DND-41 (cell line): ENCODE measurements at regions not wholly inside any gene's neighbourhood (a gene's known extent, or its start where the extent isn't known, plus 50 kb on each side); places are given as distances from the start of the nearest gene placed in this dataset.

Source experiments
- ATAC-seq: fragments of 200-7000 bp; cut with Tn5 transposase; 3 replicates; pipeline ENCODE4 v1.9.1; 2021; ENCODE audit warnings: low read depth; ENCODE audit not compliant: insufficient read depth
- DNase-seq: peaks from one replicate; pipeline ENCODE4 v3.0.0-alpha.2; 2020
- H2AFZ ChIP-seq: 2 replicates; pipeline ENCODE4 v1.6.0; 2012; ENCODE audit warnings: low read depth, low read length
- H3K27ac ChIP-seq: 2 replicates; pipeline ENCODE4 v1.5.1; 2012; ENCODE audit warnings: low read length, inconsistent platforms
- H3K27me3 ChIP-seq: fragments of 200-600 bp; sonication (generic); 2 replicates; pipeline ENCODE4 v1.6.0; 2012; ENCODE audit warnings: low read length, mild to moderate bottlenecking, inconsistent platforms; ENCODE audit not compliant: insufficient read depth, poor library complexity
- H3K36me3 ChIP-seq: 2 replicates; pipeline ENCODE4 v1.5.1; 2012; ENCODE audit warnings: low read length, inconsistent platforms; ENCODE audit not compliant: insufficient read depth
- H3K4me1 ChIP-seq: 2 replicates; pipeline ENCODE4 v1.5.1; 2012; ENCODE audit warnings: mild to moderate bottlenecking, low read length; ENCODE audit not compliant: insufficient read depth
- H3K4me2 ChIP-seq: 2 replicates; pipeline ENCODE4 v1.6.0; 2012; ENCODE audit warnings: mild to moderate bottlenecking, moderate library complexity, low read length, inconsistent platforms; ENCODE audit not compliant: insufficient read depth
- H3K4me3 ChIP-seq, 2 experiments: fragments of 200-600 bp in 1 of 2; shearing (Covaris generic) in 1 of 2; 2 replicates each; pipeline ENCODE4 v1.5.1; 2012 to 2016; ENCODE audit warnings: inconsistent platforms in 2 of 2, low read length in 2 of 2, mild to moderate bottlenecking in 2 of 2, low read depth in 1 of 2, moderate library complexity in 1 of 2
- H3K79me2 ChIP-seq: 2 replicates; pipeline ENCODE4 v1.6.0; 2012; ENCODE audit warnings: low read length, inconsistent platforms; ENCODE audit not compliant: insufficient read depth
- H3K9ac ChIP-seq: 2 replicates; pipeline ENCODE4 v1.6.0; 2012; ENCODE audit warnings: low read depth, mild to moderate bottlenecking, inconsistent platforms, low read length, moderate library complexity
- H3K9me3 ChIP-seq: 2 replicates; pipeline ENCODE4 v1.5.1; 2012; ENCODE audit warnings: low read length, moderate library complexity, mild to moderate bottlenecking, inconsistent platforms; ENCODE audit not compliant: insufficient read depth, severe bottlenecking
- H4K20me1 ChIP-seq: 2 replicates; pipeline ENCODE4 v1.6.0; 2012; ENCODE audit warnings: low read length; ENCODE audit not compliant: insufficient read depth
- CTCF ChIP-seq: IDR thresholded peaks from 2 replicates; pipeline ENCODE4 v1.5.1; 2012; ENCODE audit warnings: borderline replicate concordance, low read length, moderate library complexity, mild to moderate bottlenecking; ENCODE audit not compliant: poor library complexity, severe bottlenecking; ENCODE audit errors: extremely low read depth
- EZH2 ChIP-seq: IDR thresholded peaks from 3 replicates; pipeline ENCODE4 v1.6.1; 2012; ENCODE audit warnings: borderline replicate concordance, low read depth, mild to moderate bottlenecking, moderate library complexity, low read length, inconsistent platforms; ENCODE audit not compliant: severe bottlenecking

GRCh38 chr18:24657444-24657842 is 197.0 kb downstream of the HRH4 start:
- DNase-seq (no peak), ATAC-seq (no peak)
- H3K9me3 ChIP-seq, result no peaks in the 10 kb centered on the region
- no peak overlapping the region for H2AFZ ChIP-seq
- H3K4me2 ChIP-seq, result no peak overlapping the region
- H3K36me3 ChIP-seq, result no peaks in the 10 kb centered on the region
- H3K27ac ChIP-seq, result no peak overlapping the region
- H4K20me1 ChIP-seq, result no peaks in the 10 kb centered on the region
- no peak for TF ChIP-seq EZH2
- TF ChIP-seq CTCF, result no peak
- peaks cover 17% of the 10 kb centered on the region for H3K4me1 ChIP-seq
- H3K27me3 ChIP-seq, result no peaks in the 10 kb centered on the region
- no peaks in the 10 kb centered on the region for H3K79me2 ChIP-seq
- H3K9ac ChIP-seq, result no peak overlapping the region
- no peak overlapping the region for H3K4me3 ChIP-seq

DNA sequence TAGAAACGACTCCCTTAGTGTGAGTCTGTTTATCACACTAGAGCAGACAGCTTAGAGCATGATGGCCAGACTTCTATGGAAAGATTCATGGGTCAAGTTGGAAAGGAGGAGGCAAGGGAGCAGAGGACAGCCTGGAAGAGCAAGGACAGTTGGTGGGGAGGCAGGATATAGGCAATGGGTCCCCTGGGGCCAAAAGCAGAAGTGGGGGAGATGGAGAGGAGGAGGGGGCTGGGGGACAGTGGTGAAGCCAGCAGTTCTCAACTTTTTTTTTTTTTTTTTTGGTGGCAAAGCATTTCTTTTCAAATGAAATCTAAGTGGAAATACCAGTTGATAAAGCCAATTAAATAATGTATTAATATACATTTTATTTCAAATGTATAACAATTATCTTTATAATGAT is 197.9 kb downstream of the HRH4 start:
- ATAC-seq (no peak), DNase-seq (no peak)
- no peak overlapping the region for H3K27ac ChIP-seq
- no peak overlapping the region for H3K4me3 ChIP-seq
- H3K79me2 ChIP-seq, result no peaks in the 10 kb centered on the region
- H3K36me3 ChIP-seq, result no peaks in the 10 kb centered on the region
- no peak overlapping the region for H3K4me2 ChIP-seq
- peaks cover 17% of the 10 kb centered on the region for H3K4me1 ChIP-seq
- no peaks in the 10 kb centered on the region for H3K27me3 ChIP-seq
- no peaks in the 10 kb centered on the region for H4K20me1 ChIP-seq
- TF ChIP-seq EZH2 (no peak), CTCF (no peak)
- no peak overlapping the region for H2AFZ ChIP-seq
- H3K9ac ChIP-seq, result no peak overlapping the region
- H3K9me3 ChIP-seq, result no peaks in the 10 kb centered on the region

DNA sequence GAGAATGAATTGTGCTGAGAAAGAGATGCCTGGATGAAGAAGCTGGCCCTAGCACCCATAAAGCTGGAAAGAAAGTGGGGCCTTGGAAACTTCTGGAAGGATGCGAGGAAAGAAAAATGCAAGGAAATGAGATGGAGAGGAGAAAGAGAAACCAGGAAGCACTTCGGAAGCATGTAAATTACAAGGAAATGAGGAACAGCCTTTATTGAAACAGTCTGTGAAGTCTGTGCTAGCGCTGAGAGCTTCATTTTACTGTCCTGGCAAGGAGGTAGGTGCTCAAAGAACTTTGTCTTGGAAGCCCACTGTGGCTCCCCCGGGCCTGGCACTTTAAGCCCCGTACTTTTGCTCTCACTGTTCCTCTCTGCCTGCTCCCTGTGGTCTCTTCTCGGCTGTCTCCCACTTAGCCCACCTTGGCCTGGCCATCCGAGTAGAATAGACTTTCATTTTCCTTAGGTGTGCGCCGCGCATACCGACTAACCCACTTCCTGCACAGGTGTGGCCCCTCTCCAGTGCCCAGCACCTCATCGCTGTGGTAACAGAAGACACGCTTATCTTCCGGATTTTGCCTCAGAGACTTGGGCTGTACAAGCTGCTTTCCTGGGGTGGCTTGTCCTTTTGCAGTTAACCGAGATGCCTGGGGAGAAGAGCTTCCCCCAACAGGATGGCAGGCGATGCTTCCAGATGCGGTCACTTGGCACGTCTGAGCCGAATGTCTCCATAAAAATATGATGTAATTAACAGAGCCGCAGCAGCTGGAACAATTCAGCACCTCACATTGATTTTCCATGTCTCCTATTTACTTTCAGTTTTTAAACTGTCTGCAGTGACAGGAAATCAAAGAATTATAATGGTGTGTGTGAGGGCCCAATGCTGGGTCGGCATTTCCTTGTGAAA is 199.6 kb downstream of the HRH4 start:
- TF ChIP-seq CTCF, result no peak
- peak; percentile 23 for TF ChIP-seq EZH2
- Histone ChIP-seq H3K4me3 (peak overlapping the region in 1 of 2 experiments; percentile 47; a peak in 2 of 4 replicates), H3K4me1 (peaks cover 17% of the 10 kb centered on the region), H3K27ac (no peak overlapping the region), H3K27me3 (no peaks in the 10 kb centered on the region), H3K36me3 (no peaks in the 10 kb centered on the region), H4K20me1 (no peaks in the 10 kb centered on the region), H2AFZ (peak overlapping the region; percentile 20; the same call in 1 of the 2 replicates), H3K9me3 (no peaks in the 10 kb centered on the region), H3K4me2 (peak overlapping the region; percentile 64), H3K79me2 (no peaks in the 10 kb centered on the region), H3K9ac (no peak overlapping the region)
- peak; percentile 91 for ATAC-seq
- DNase-seq, result peak; percentile 62
